Kidney epithelial cell (primary cell): ENCODE measurements at regions not wholly inside any gene's neighbourhood (a gene's known extent, or its start where the extent isn't known, plus 50 kb on each side); places are given as distances from the start of the nearest gene placed in this dataset.

Experiments
- DNase-seq: peaks from one replicate; pipeline ENCODE4 v3.0.0-alpha.2; 2010; ENCODE audit warnings: low read depth
- H3K27me3 ChIP-seq: 2 replicates; pipeline ENCODE4 v1.6.0; 2011; ENCODE audit warnings: low read length; ENCODE audit not compliant: control insufficient read depth, insufficient read depth
- H3K36me3 ChIP-seq: 2 replicates; pipeline ENCODE4 v1.5.1; 2011; ENCODE audit warnings: low read length; ENCODE audit not compliant: control insufficient read depth, insufficient read depth
- H3K4me3 ChIP-seq: 2 replicates; pipeline ENCODE4 v1.5.1; 2011; ENCODE audit warnings: low read depth, mild to moderate bottlenecking, control low read depth, low read length
- CTCF ChIP-seq: IDR thresholded peaks from 2 replicates; pipeline ENCODE4 v1.5.1; 2011; ENCODE audit warnings: mild to moderate bottlenecking, moderate library complexity, low read length, control low read depth, inconsistent platforms; ENCODE audit not compliant: insufficient read depth, poor library complexity, severe bottlenecking

DNA sequence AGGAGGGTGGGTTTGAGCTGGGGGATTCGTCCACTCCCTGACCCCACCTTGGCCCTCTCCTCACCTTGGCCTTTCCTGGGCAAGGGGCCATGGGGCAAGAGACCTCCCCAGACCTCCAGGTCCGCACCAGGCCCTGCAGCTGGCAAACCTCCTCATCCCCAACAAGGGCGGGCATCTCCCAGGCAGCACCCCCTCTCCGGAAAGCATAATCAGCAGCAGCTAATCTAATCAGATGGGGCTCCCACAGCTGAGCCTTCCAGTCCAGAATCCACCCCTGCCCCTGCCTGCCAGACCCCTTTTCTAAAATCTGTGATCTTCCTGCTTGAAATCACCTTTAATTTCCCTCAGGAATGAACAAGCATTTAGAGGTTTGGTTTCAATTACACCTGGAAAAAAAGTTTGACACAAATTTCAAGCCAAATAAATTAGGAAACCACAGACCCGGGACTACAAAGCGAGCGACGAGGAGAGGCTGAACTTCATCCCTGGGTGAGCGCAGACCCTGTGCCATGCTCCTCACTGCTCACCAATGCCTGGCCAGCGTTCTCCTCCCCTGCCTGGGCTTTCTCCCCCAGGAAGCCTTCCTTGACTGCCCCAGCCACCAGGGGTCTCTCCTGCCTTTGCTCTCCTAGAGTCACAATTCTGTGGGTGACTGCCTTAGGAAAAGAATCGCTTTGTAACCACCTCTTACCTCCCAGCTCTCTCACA, 143.0 kb upstream of the MYCN start:
- peak; percentile 46 for TF ChIP-seq CTCF
- no peak overlapping the region for H3K4me3 ChIP-seq
- DNase-seq, result no peak
- peaks cover 2% of the 10 kb centered on the region for H3K27me3 ChIP-seq
- H3K36me3 ChIP-seq, result no peaks in the 10 kb centered on the region

DNA sequence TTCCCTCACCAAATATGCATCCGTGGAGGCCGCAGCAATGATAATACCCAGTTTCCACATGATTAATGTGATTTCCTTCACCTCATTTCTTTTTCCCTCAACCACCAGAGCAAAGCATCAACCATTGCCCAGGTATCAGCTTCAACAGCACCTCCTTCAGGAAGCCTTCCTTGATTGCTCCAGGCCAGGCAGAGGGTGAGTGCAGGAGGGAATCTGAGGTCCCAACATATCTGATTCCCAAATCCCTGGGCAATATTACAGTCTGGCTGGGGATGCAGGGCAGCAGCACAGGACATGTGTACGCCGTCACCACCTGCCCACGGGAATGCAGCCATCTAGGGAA, 142.4 kb upstream of the MYCN start:
- DNase-seq, result no peak
- Histone ChIP-seq H3K36me3 (no peaks in the 10 kb centered on the region), H3K27me3 (peaks cover 2% of the 10 kb centered on the region), H3K4me3 (no peak overlapping the region)
- no peak for TF ChIP-seq CTCF

DNA sequence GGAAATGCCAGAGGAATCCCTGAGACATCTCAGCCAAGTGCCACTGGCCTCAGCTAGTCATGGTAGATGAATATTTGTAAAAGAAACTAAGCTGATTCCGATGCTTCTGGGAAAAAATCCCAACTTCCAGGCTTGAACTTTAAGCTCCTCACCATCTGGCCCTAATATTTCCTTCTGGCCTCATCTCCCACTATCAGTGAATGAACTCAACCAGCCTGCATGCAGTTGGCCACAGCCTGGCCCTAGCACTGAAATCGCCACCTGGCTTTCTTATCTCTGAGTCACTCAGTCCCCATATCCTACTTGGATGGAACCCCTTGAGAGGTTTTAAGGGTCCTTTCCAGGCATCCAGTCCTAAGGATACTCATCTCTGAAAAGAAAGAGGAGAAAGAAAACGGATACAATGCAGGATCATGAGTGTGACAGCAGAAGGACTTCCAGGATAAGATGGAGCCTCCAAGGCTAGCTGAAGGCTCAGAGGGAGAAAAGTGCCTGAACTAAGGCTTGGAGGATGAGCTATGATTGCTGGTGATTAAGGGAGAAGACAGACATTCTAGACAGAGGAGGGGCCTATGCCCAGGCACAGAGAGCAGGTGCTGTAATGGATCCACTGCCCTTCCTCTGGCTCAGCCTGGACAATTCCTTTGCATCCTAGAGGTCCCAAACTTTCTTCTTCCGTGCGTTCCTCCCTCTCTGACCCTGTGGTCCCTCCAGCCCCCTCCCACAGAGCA, 141.5 kb upstream of the MYCN start:
- TF ChIP-seq CTCF, result no peak
- Histone ChIP-seq H3K27me3 (peaks cover 2% of the 10 kb centered on the region), H3K36me3 (no peaks in the 10 kb centered on the region), H3K4me3 (no peak overlapping the region)
- no peak for DNase-seq

- TF ChIP-seq CTCF, result no peak
- peaks cover 2% of the 10 kb centered on the region for H3K27me3 ChIP-seq
- H3K36me3 ChIP-seq, result no peaks in the 10 kb centered on the region
- DNase-seq, result peak; percentile 77
- H3K4me3 ChIP-seq, result no peak overlapping the region
Measured at GRCh38 chr2:15799432-15799827, 140.9 kb upstream of the MYCN start.

DNA sequence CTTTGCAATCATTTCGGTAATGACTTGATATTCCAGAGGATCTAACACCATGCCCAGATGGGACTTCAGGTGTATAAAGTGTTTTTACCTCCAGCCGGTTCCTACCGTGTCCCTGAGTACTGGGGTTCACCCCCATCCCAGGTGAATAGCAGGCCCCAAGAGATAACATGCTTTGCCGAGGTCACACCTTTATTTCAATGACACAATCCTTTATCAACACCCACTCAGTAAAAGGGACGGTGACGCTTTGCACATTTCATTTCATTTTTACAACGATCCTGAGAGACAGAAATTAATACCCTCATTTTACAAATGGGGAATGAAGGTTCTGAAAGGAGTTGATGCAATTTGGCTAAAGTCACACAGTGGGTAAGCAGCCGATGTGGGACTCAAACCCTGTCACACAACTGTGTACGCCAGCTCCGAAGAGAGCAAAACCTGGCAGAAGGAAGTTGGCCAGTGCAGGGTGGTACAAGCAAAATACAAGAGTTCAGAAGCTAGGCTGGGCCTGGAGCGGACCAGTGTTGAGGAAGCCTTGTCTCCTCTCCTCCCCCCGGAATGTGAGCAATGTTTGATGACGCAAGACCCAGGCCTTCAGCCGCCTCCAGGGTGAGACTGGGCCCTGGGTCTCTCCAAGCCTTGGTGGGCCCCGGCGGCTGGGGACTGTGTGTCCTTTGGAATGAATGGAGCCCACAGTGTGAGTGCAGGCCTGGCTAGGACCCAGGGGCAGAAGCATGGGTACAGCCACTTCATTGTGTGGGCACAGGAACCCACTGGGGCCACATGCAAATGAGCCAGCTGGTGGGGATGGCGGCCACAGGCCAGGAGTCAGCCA, 139.6 kb upstream of the MYCN start:
- Histone ChIP-seq H3K36me3 (no peaks in the 10 kb centered on the region), H3K27me3 (peaks cover 5% of the 10 kb centered on the region), H3K4me3 (no peak overlapping the region)
- no peak for DNase-seq
- TF ChIP-seq CTCF, result no peak
